GM12865 (cell line): ENCODE measurements at regions not wholly inside any gene's neighbourhood (a gene's known extent, or its start where the extent isn't known, plus 50 kb on each side); places are given as distances from the start of the nearest gene placed in this dataset.

Experiments used
- DNase-seq: peaks from one replicate; pipeline ENCODE4 v3.0.0; 2010; ENCODE audit warnings: low read depth
- H3K4me3 ChIP-seq: 2 replicates; pipeline ENCODE4 v1.5.1; 2011; ENCODE audit warnings: mild to moderate bottlenecking, low read depth, low read length, control low read depth
- TF ChIP-seq, protein P1 (sequence below): IDR thresholded peaks from 2 replicates; pipeline ENCODE4 v1.5.1; 2011; ENCODE audit warnings: low read length, control low read depth, low read depth, inconsistent platforms; ENCODE audit not compliant: insufficient read depth; ENCODE audit errors: missing control alignments

DNA sequence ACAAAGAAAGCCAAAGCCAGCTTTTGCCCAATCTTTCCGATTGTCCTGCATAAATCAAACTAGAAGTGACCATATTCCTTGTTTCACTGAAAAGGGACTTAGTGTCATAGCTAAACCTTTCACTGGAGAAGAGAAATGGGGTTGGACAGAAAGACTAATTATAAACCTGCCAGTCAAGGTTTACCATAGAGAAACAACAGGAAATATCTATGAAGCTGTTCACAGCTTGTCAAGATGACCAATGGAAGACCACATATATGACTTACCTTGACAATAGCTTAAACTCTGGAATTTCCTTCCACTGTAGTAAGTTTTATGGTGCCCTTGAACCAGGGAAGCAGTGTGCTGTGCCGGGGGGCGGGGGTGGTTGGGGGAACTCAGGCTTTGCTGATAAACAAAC is 107.7 kb upstream of the PHACTR1 start:
- TF ChIP-seq, protein P1, sequence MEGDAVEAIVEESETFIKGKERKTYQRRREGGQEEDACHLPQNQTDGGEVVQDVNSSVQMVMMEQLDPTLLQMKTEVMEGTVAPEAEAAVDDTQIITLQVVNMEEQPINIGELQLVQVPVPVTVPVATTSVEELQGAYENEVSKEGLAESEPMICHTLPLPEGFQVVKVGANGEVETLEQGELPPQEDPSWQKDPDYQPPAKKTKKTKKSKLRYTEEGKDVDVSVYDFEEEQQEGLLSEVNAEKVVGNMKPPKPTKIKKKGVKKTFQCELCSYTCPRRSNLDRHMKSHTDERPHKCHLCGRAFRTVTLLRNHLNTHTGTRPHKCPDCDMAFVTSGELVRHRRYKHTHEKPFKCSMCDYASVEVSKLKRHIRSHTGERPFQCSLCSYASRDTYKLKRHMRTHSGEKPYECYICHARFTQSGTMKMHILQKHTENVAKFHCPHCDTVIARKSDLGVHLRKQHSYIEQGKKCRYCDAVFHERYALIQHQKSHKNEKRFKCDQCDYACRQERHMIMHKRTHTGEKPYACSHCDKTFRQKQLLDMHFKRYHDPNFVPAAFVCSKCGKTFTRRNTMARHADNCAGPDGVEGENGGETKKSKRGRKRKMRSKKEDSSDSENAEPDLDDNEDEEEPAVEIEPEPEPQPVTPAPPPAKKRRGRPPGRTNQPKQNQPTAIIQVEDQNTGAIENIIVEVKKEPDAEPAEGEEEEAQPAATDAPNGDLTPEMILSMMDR: no peak
- peak overlapping the region; percentile 48 for H3K4me3 ChIP-seq
- DNase-seq: no peak

DNA sequence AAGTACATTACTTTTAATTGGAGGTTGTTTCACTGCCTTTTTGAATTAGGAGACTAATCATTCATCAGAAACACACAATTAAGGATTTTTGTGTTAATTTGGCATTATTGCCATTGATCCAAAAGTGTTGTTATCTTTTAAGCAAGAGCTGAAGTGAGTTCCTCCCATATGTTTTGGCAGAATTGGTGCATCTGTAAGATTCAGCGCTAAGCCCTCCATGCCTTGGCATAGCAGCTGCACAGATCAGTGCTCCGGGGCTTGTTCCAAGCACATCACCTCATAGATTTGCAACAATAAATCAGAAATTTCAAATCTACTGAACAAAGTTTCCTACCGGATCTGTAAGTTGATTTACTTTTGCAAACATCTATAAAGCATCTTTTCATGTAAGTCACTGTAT is 106.8 kb upstream of the PHACTR1 start:
- no peak for DNase-seq
- no peak overlapping the region for H3K4me3 ChIP-seq
- TF ChIP-seq, protein P1: no peak

DNA sequence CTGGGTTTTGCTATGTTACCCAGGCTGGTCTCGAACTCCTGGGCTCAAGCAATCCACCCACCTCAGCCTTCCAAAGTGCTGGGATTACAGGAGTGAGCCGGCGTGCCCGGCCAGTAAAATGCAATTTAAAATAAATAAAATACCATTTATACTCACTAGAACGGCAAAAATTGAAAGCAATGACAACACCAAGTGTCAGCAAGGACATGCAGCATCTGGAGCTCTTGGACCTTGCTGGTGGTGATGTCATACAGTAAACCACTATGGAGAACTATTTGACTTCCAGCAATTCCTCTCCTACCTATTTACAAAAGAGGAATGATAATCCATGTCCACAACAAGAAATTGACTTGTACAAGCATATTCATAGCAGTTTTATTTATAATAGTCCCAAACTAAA is 105.7 kb upstream of the PHACTR1 start:
- TF ChIP-seq, protein P1: no peak
- no peak overlapping the region for H3K4me3 ChIP-seq
- no peak for DNase-seq

DNA sequence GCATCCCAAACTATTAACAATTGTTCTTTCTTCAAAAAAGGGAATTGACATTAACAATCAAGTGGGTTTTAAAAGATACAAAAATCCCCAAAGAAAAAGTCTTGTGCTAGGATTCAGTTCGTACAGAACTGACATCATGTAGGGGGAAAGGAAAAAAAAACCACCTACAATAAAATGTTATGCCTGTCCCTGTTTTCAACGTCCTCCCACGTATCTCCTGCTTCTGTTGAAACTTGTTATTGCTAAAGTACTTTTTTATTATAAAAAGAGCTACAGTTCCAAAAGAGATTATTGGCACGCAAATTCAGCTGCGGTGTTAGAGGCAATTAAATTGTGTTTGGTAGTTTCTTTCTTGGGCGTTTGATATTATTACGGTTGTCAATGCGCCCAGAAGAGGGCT is 102.8 kb upstream of the PHACTR1 start:
- H3K4me3 ChIP-seq: no peak overlapping the region
- TF ChIP-seq, protein P1: no peak
- DNase-seq: no peak

DNA sequence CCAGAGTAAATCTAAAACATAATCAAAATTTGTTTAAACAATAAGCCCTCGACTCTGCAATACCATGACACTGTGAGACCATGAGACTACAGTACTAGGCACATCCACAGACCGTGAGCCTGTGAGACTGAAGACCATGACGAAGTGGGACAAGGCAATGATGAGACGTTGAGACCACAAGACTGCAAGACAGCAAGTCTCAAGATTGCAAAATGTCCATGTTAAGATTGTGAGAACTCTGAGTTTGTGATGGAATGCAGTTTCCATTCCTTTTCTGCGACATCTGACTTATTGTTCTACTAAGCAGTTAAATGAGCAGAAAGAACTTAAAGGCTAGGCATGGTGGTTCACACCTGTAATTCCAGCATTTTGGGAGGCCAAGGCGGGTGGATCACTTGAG is 102.1 kb upstream of the PHACTR1 start:
- no peak overlapping the region for H3K4me3 ChIP-seq
- TF ChIP-seq, protein P1: no peak
- DNase-seq: no peak

DNA sequence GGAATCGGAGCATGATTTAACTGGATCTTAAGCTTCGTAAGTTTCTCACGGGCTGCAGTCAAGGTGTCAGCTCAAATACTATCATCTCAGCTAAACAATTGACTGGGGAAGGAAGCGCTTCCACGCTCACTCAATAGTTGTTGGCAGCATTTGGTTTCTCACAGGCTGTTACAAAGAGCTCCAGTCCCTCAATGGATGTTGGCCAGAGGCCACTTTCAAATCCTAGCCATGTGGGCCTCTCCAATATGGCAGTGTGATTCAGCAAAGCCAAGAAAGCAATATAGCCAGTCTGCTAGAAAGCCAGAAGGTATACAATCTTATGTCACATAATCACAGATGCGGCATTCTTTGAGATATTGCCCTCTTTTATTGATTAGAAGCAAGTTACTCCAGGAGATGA is 98.3 kb upstream of the PHACTR1 start:
- DNase-seq: no peak
- TF ChIP-seq, protein P1: no peak
- no peak overlapping the region for H3K4me3 ChIP-seq

DNA sequence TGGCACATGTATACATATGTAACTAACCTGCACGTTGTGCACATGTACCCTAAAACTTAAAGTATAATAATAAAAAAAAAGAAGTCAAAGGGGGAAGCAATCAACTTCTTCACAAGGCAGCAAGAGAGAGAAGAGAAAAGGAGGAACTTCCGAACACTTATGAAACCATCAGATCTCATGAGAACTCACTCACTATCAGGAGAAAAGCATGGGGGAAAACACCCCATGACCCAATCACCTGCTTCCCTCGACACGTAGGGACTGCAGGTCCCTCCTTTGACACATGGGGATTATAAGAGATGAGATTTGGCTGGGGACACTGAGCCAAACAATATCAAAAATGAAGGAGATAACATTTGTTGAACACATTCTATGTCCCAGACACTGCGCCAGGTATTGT is 94.8 kb upstream of the PHACTR1 start:
- TF ChIP-seq, protein P1: no peak
- H3K4me3 ChIP-seq: no peak overlapping the region
- DNase-seq: no peak
